Thyroid gland (tissue), 4 donors: ENCODE measurements at regions not wholly inside any gene's neighbourhood (a gene's known extent, or its start where the extent isn't known, plus 50 kb on each side); places are given as distances from the start of the nearest gene placed in this dataset.

ENCODE experiments used
- CTCF ChIP-seq, 6 experiments: fragments of 200-600 bp in 3 of 6; fragments of 450-650 bp in 3 of 6; sonication (generic) in 3 of 6; IDR thresholded peaks; one replicate each; pipeline ENCODE4 v1.5.1; 2016 to 2019; ENCODE audit warnings: antibody characterized with exemption in 6 of 6, mild to moderate bottlenecking in 2 of 6, inconsistent platforms in 1 of 6, moderate library complexity in 1 of 6
- POLR2A ChIP-seq, 2 donors: fragments of 450-650 bp; IDR thresholded peaks; one replicate each; pipeline ENCODE4 v1.6.1; 2017; ENCODE audit warnings: antibody characterized with exemption in 2 of 2, mild to moderate bottlenecking in 2 of 2, moderate library complexity in 1 of 2

GRCh38 chrX:42047886-42048285 lies 124.5 kb upstream of the CASK start:
- TF ChIP-seq CTCF (IDR thresholded peaks at IDR 0.05): no peak
- no peak for TF ChIP-seq POLR2A (IDR thresholded peaks at IDR 0.05)
